Smooth muscle cell (in vitro differentiated cells): ENCODE measurements at regions not wholly inside any gene's neighbourhood (a gene's known extent, or its start where the extent isn't known, plus 50 kb on each side); places are given as distances from the start of the nearest gene placed in this dataset.

Source experiments
- DNase-seq: peaks from one replicate; lab custom pipeline; 2025; ENCODE audit not compliant: unreplicated experiment; lab: John Stamatoyannopoulos, UW
- H2AFZ ChIP-seq: fragments of 200-600 bp; sonication (generic); 2 replicates; pipeline ENCODE4 v1.6.0; 2016; ENCODE audit warnings: antibody characterized with exemption, low read depth, mild to moderate bottlenecking
- H3F3A ChIP-seq: fragments of 200-600 bp; sonication (generic); 2 replicates; pipeline ENCODE4 v1.6.0; 2017; ENCODE audit warnings: antibody characterized with exemption, low read depth
- H3K27ac ChIP-seq: fragments of 200-600 bp; sonication (generic); 2 replicates; pipeline ENCODE4 v1.5.1; 2016; ENCODE audit warnings: low read depth, mild to moderate bottlenecking
- H3K27me3 ChIP-seq: fragments of 200-600 bp; sonication (generic); 2 replicates; pipeline ENCODE4 v1.6.1; 2016; ENCODE audit warnings: low read depth, mild to moderate bottlenecking
- H3K36me3 ChIP-seq: fragments of 200-600 bp; sonication (generic); 2 replicates; pipeline ENCODE4 v1.5.1; 2016; ENCODE audit warnings: low read depth
- H3K4me1 ChIP-seq: fragments of 200-600 bp; sonication (generic); 2 replicates; pipeline ENCODE4 v1.5.1; 2016; ENCODE audit warnings: low read depth
- H3K4me2 ChIP-seq: fragments of 200-600 bp; sonication (generic); 2 replicates; pipeline ENCODE4 v1.6.0; 2016; ENCODE audit warnings: mild to moderate bottlenecking
- H3K4me3 ChIP-seq: fragments of 200-600 bp; sonication (generic); 2 replicates; pipeline ENCODE4 v1.5.1; 2016; ENCODE audit warnings: mild to moderate bottlenecking
- H3K79me2 ChIP-seq: fragments of 200-600 bp; sonication (generic); 2 replicates; pipeline ENCODE4 v1.6.0; 2016; ENCODE audit warnings: low read depth, mild to moderate bottlenecking
- H3K9ac ChIP-seq: fragments of 200-600 bp; sonication (generic); 2 replicates; pipeline ENCODE4 v1.6.0; 2016; ENCODE audit warnings: low read depth
- H3K9me3 ChIP-seq: fragments of 200-600 bp; sonication (generic); replicated peaks from 2 replicates; pipeline ENCODE4 v1.5.1; 2016; ENCODE audit warnings: low read depth
- H4K20me1 ChIP-seq: fragments of 200-600 bp; sonication (generic); 2 replicates; pipeline ENCODE4 v1.6.0; 2016; ENCODE audit warnings: low read depth
- CTCF ChIP-seq: fragments of 200-600 bp; sonication (generic); IDR thresholded peaks from 2 replicates; pipeline ENCODE4 v1.5.1; 2017; ENCODE audit warnings: borderline replicate concordance, mild to moderate bottlenecking, antibody characterized with exemption; ENCODE audit not compliant: insufficient read depth, poor library complexity, severe bottlenecking
- WGBS: methylation state at CpG from one replicate; pipeline ENCODE4 v1.1.7; 2016; ENCODE audit warnings: low lambda C conversion rate; 5-methylcytosine and 5-hydroxymethylcytosine counted together

GRCh38 chr5:56685503-56686217, 129.7 kb upstream of the MAP3K1 start:
- TF ChIP-seq CTCF, result no peak
- no peaks in the 10 kb centered on the region for H3F3A ChIP-seq
- no peak overlapping the region for H3K4me3 ChIP-seq
- H3K9me3 ChIP-seq, result no peaks in the 10 kb centered on the region
- 64% methylated on average over 2 of the region's 2 CpGs for WGBS
- H2AFZ ChIP-seq, result no peak overlapping the region
- no peaks in the 10 kb centered on the region for H3K27me3 ChIP-seq
- no peaks in the 10 kb centered on the region for H3K79me2 ChIP-seq
- no peaks in the 10 kb centered on the region for H3K36me3 ChIP-seq
- no peaks in the 10 kb centered on the region for H3K4me1 ChIP-seq
- no peak overlapping the region for H3K9ac ChIP-seq
- H3K27ac ChIP-seq, result no peak overlapping the region
- no peaks in the 10 kb centered on the region for H4K20me1 ChIP-seq
- no peak overlapping the region for H3K4me2 ChIP-seq
- DNase-seq, result no peak

DNA sequence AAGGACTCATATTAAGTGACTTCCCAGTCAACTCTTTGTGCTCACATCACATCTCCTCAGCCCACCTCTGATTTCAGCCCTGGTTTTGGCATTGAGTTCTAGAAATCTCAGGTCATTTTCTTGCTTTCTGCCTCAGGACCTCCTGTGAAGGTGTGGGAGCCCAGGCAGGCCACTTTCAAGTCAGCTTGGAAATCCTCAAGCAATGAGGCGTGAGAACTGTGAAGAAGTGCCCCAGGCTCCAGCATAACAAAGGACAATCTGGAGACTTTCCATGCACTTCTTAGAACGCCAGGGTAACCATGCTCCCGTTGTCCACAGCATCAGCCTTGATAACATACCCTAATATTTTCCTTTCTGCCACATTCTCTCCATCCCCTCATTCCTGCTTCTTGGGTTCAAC, 131.2 kb upstream of the MAP3K1 start:
- Histone ChIP-seq H4K20me1 (no peaks in the 10 kb centered on the region), H3K9me3 (no peaks in the 10 kb centered on the region), H3K9ac (no peak overlapping the region), H3K4me2 (no peak overlapping the region), H3K4me3 (no peak overlapping the region), H3K36me3 (no peaks in the 10 kb centered on the region), H3F3A (no peaks in the 10 kb centered on the region), H3K4me1 (no peaks in the 10 kb centered on the region), H2AFZ (no peak overlapping the region), H3K27me3 (no peaks in the 10 kb centered on the region), H3K79me2 (no peaks in the 10 kb centered on the region), H3K27ac (no peak overlapping the region)
- no peak for DNase-seq
- no peak for TF ChIP-seq CTCF
- WGBS, result 73% methylated on average over 3 of the region's 3 CpGs

- Histone ChIP-seq H4K20me1 (no peaks in the 10 kb centered on the region), H3K79me2 (no peaks in the 10 kb centered on the region), H3K4me2 (no peak overlapping the region), H3K27ac (no peak overlapping the region), H3K9ac (no peak overlapping the region), H3K36me3 (no peaks in the 10 kb centered on the region), H3K9me3 (no peaks in the 10 kb centered on the region), H3K27me3 (no peaks in the 10 kb centered on the region), H2AFZ (no peak overlapping the region), H3F3A (no peaks in the 10 kb centered on the region), H3K4me3 (no peak overlapping the region), H3K4me1 (no peaks in the 10 kb centered on the region)
- no peak for DNase-seq
- 96% methylated on average over 2 of the region's 2 CpGs for WGBS
- TF ChIP-seq CTCF, result no peak
These were observed 131.6 kb upstream of the MAP3K1 start for GRCh38 chr5:56683733-56684132.

GRCh38 chr5:56683281-56683680, 132.1 kb upstream of the MAP3K1 start:
- H3K4me1 ChIP-seq, result no peaks in the 10 kb centered on the region
- no peaks in the 10 kb centered on the region for H4K20me1 ChIP-seq
- no peaks in the 10 kb centered on the region for H3K9me3 ChIP-seq
- no peak overlapping the region for H3K27ac ChIP-seq
- no peak for DNase-seq
- WGBS, result 75% methylated on average over 1 of the region's 1 CpG
- no peaks in the 10 kb centered on the region for H3K36me3 ChIP-seq
- no peaks in the 10 kb centered on the region for H3F3A ChIP-seq
- H3K4me3 ChIP-seq, result no peak overlapping the region
- H3K79me2 ChIP-seq, result no peaks in the 10 kb centered on the region
- no peak overlapping the region for H3K9ac ChIP-seq
- H2AFZ ChIP-seq, result no peak overlapping the region
- no peak overlapping the region for H3K4me2 ChIP-seq
- TF ChIP-seq CTCF, result no peak
- no peaks in the 10 kb centered on the region for H3K27me3 ChIP-seq
